ENCODE measurements at regions not wholly inside any gene's neighbourhood (a gene's known extent, or its start where the extent isn't known, plus 50 kb on each side); places are given as distances from the start of the nearest gene placed in this dataset.

DNA sequence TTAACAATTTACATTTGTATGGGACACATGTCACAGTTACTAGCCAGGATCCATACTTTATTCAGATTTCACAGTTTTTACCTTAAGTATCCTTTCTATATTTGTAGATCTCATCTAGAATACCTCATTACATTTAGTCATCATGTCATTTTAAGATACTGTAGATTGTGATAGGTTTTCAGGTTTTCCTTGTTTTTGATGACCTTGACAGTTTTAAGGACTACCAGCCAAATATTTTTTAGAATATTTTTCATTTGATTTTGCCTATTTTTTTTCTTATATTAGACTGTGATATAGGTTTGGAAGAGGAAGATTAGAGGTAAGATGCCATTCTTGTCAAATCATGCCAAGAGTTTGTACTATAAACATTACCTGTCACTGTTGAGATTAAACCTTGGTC lies 460.3 kb downstream of the ANKRD7 start:
- Histone ChIP-seq H3K27me3 (ENCODE audit: control insufficient read depth, extremely low read depth, insufficient read depth, low read length) (no peaks in the 10 kb centered on the region), H3K79me2 (ENCODE audit: control insufficient read depth, insufficient read depth, low read length) (no peaks in the 10 kb centered on the region), H3K9ac (ENCODE audit: control insufficient read depth, extremely low read depth, insufficient read depth, low read length) (no peak overlapping the region), H3K9me1 (ENCODE audit: control insufficient read depth, extremely low read depth, insufficient read depth, low read length) (no peaks in the 10 kb centered on the region), H3K4me2 (ENCODE audit: control insufficient read depth, extremely low read depth, insufficient read depth, low read depth, low read length) (no peak overlapping the region), H3K4me3 (ENCODE audit: control insufficient read depth in 2 of 3, extremely low read depth in 1 of 3, insufficient read depth in 2 of 3, low read depth in 1 of 3, low read length in 3 of 3) (no peak overlapping the region), H4K20me1 (ENCODE audit: control insufficient read depth, extremely low read depth, insufficient read depth, low read length) (no peaks in the 10 kb centered on the region), H2AFZ (ENCODE audit: control insufficient read depth, low read length) (no peak overlapping the region), H3K9me3 (ENCODE audit: control insufficient read depth, low read depth, low read length) (no peaks in the 10 kb centered on the region), H3K4me1 (ENCODE audit: control insufficient read depth, extremely low read depth, insufficient read depth, low read length) (no peaks in the 10 kb centered on the region), H3K27ac (ENCODE audit: control insufficient read depth, insufficient read depth, low read length) (no peak overlapping the region), H3K36me3 (ENCODE audit: control insufficient read depth in 2 of 2, extremely low read depth in 1 of 2, insufficient read depth in 2 of 2, low read length in 2 of 2) (no peaks in the 10 kb centered on the region)
- TF ChIP-seq, protein P1, sequence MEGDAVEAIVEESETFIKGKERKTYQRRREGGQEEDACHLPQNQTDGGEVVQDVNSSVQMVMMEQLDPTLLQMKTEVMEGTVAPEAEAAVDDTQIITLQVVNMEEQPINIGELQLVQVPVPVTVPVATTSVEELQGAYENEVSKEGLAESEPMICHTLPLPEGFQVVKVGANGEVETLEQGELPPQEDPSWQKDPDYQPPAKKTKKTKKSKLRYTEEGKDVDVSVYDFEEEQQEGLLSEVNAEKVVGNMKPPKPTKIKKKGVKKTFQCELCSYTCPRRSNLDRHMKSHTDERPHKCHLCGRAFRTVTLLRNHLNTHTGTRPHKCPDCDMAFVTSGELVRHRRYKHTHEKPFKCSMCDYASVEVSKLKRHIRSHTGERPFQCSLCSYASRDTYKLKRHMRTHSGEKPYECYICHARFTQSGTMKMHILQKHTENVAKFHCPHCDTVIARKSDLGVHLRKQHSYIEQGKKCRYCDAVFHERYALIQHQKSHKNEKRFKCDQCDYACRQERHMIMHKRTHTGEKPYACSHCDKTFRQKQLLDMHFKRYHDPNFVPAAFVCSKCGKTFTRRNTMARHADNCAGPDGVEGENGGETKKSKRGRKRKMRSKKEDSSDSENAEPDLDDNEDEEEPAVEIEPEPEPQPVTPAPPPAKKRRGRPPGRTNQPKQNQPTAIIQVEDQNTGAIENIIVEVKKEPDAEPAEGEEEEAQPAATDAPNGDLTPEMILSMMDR (optimal IDR thresholded peaks at IDR 0.05 in 1 of 3, IDR thresholded peaks at IDR 0.05 in 1 of 3, conservative IDR thresholded peaks at IDR 0.05 in 1 of 3; ENCODE audit: extremely low read depth in 1 of 3, insufficient read depth in 2 of 3, low read length in 3 of 3), result no peak
- TF ChIP-seq EZH2 (IDR thresholded peaks at IDR 0.05; ENCODE audit: low read length), result no peak
- no peak for FAIRE-seq
- dilution Hi-C loops (cut with MboI; ENCODE audit: extremely low pct_ligation_motif_present, low sequenced_read_pairs), result no loop called here
- DNase-seq (ENCODE audit: low read depth, low spot score), result no peak

DNA sequence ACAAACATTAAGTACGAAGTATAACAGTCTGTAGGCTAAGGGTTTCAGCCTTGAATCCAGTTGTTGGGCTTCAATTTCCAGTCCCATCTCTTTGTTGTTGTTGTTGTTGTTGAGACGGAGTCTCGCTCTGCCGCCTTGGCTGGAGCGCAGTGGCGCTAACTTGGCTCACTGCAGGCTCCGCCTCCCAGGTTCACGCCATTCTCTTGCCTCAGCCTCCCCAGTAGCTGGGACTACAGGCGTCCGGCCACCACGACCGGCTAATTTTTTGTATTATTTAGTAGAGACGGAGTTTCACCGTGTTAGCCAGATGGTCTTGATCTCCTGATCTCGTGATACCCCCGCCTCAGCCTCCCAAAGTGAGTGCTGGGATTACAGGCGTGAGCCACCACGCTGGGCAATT lies 464.9 kb downstream of the ANKRD7 start:
- dilution Hi-C loops (cut with MboI; ENCODE audit: extremely low pct_ligation_motif_present, low sequenced_read_pairs), result no loop called here

More for the DNA sequence above, 464.9 kb downstream of the ANKRD7 start:
- H3K9ac ChIP-seq (ENCODE audit: control insufficient read depth, extremely low read depth, insufficient read depth, low read length), result no peak overlapping the region
- TF ChIP-seq EZH2 (IDR thresholded peaks at IDR 0.05; ENCODE audit: low read length), result no peak
- TF ChIP-seq, protein P1 (optimal IDR thresholded peaks at IDR 0.05 in 1 of 3, IDR thresholded peaks at IDR 0.05 in 1 of 3, conservative IDR thresholded peaks at IDR 0.05 in 1 of 3; ENCODE audit: extremely low read depth in 1 of 3, insufficient read depth in 2 of 3, low read length in 3 of 3), result no peak
- FAIRE-seq, result no peak
- H3K4me3 ChIP-seq (ENCODE audit: control insufficient read depth in 2 of 3, extremely low read depth in 1 of 3, insufficient read depth in 2 of 3, low read depth in 1 of 3, low read length in 3 of 3), result no peak overlapping the region
- H3K36me3 ChIP-seq (ENCODE audit: control insufficient read depth in 2 of 2, extremely low read depth in 1 of 2, insufficient read depth in 2 of 2, low read length in 2 of 2), result no peaks in the 10 kb centered on the region
- no peaks in the 10 kb centered on the region for H3K9me3 ChIP-seq (ENCODE audit: control insufficient read depth, low read depth, low read length)
- H3K27ac ChIP-seq (ENCODE audit: control insufficient read depth, insufficient read depth, low read length), result no peak overlapping the region
- no peaks in the 10 kb centered on the region for H4K20me1 ChIP-seq (ENCODE audit: control insufficient read depth, extremely low read depth, insufficient read depth, low read length)
- no peak overlapping the region for H2AFZ ChIP-seq (ENCODE audit: control insufficient read depth, low read length)
- H3K4me2 ChIP-seq (ENCODE audit: control insufficient read depth, extremely low read depth, insufficient read depth, low read depth, low read length), result no peak overlapping the region
- no peaks in the 10 kb centered on the region for H3K4me1 ChIP-seq (ENCODE audit: control insufficient read depth, extremely low read depth, insufficient read depth, low read length)
- no peak for DNase-seq (ENCODE audit: low read depth, low spot score)
- H3K79me2 ChIP-seq (ENCODE audit: control insufficient read depth, insufficient read depth, low read length), result no peaks in the 10 kb centered on the region
- H3K9me1 ChIP-seq (ENCODE audit: control insufficient read depth, extremely low read depth, insufficient read depth, low read length), result no peaks in the 10 kb centered on the region
- no peaks in the 10 kb centered on the region for H3K27me3 ChIP-seq (ENCODE audit: control insufficient read depth, extremely low read depth, insufficient read depth, low read length)

Data from keratinocyte (primary cell).